Small intestine (tissue), 7 donors: ENCODE measurements at regions not wholly inside any gene's neighbourhood (a gene's known extent, or its start where the extent isn't known, plus 50 kb on each side); places are given as distances from the start of the nearest gene placed in this dataset.

ENCODE experiments used
- DNase-seq, 2 donors: peaks; one replicate each; pipeline versions ENCODE4 v3.0.0 to v3.0.0-alpha.2; 2013
- FAIRE-seq: peaks from 2 replicates; lab custom pipeline; 2012; peaks lifted over from hg19 to GRCh38; lab: Jason Lieb, UNC
- H3K27ac ChIP-seq, 3 donors: one replicate each; pipeline ENCODE4 v1.5.1; 2013; ENCODE audit warnings: low read length in 2 of 3, mild to moderate bottlenecking in 2 of 3, control low read depth in 1 of 3, inconsistent platforms in 1 of 3, low read depth in 1 of 3, moderate library complexity in 1 of 3
- H3K27me3 ChIP-seq, 3 donors: one replicate each; pipeline ENCODE4 v1.6.1; 2013; ENCODE audit warnings: low read length in 3 of 3, inconsistent platforms in 1 of 3; ENCODE audit not compliant: control insufficient read depth in 3 of 3, insufficient read depth in 3 of 3
- H3K36me3 ChIP-seq, 3 donors: one replicate each; pipeline ENCODE4 v1.6.1; 2013; ENCODE audit warnings: low read length in 3 of 3, inconsistent platforms in 1 of 3, low read depth in 1 of 3, mild to moderate bottlenecking in 1 of 3, moderate library complexity in 1 of 3; ENCODE audit not compliant: control insufficient read depth in 3 of 3, insufficient read depth in 2 of 3
- H3K4me1 ChIP-seq, 3 donors: one replicate each; pipeline ENCODE4 v1.6.1; 2013; ENCODE audit warnings: low read length in 2 of 3, inconsistent platforms in 1 of 3, low read depth in 1 of 3, mild to moderate bottlenecking in 1 of 3, moderate library complexity in 1 of 3; ENCODE audit not compliant: control insufficient read depth in 3 of 3, insufficient read depth in 2 of 3
- H3K4me3 ChIP-seq, 3 donors: one replicate each; pipeline ENCODE4 v1.5.1; 2013; ENCODE audit warnings: low read length in 3 of 3, control low read depth in 1 of 3, inconsistent platforms in 1 of 3, low read depth in 1 of 3, mild to moderate bottlenecking in 1 of 3, moderate library complexity in 1 of 3
- H3K9me3 ChIP-seq, 2 donors: one replicate each; pipeline ENCODE4 v1.6.1; 2013; ENCODE audit warnings: low read depth in 1 of 2, low read length in 1 of 2; ENCODE audit not compliant: control insufficient read depth in 2 of 2, insufficient read depth in 1 of 2
- WGBS, 3 donors: extraction: QIAGEN DNeasy Blood & Tissue Kit; methylation state at CpG; one replicate each; pipeline ENCODE4 v1.1.7; 2013; 5-methylcytosine and 5-hydroxymethylcytosine counted together
- donor health status: healthy with polysubstance abuse.
- donor health status: control.
- donor health status: control.
- donor health status: Bipolar disorder and iron deficiency.
- donor health status: healthy.

- H3K36me3 ChIP-seq, result no peaks in the 10 kb centered on the region
Observed at GRCh38 chr3:6706777-6707176, 154.1 kb upstream of the GRM7 start.

GRCh38 chr3:6709178-6709577 is 151.7 kb upstream of the GRM7 start:
- Histone ChIP-seq H3K4me3 (no peak overlapping the region), H3K27ac (no peak overlapping the region), H3K4me1 (no peaks in the 10 kb centered on the region), H3K36me3 (no peaks in the 10 kb centered on the region), H3K9me3 (no peaks in the 10 kb centered on the region), H3K27me3 (no peaks in the 10 kb centered on the region)
- 44 to 60% (median 59%) methylated on average over 6 of the region's 6 CpGs for WGBS, 3 donors
- no peak for DNase-seq
- no peak for FAIRE-seq

More at GRCh38 chr3:6706777-6707176, 154.1 kb upstream of the GRM7 start:
- H3K27me3 ChIP-seq, result no peaks in the 10 kb centered on the region
- H3K9me3 ChIP-seq, result no peaks in the 10 kb centered on the region
- H3K4me3 ChIP-seq, result no peak overlapping the region
- H3K4me1 ChIP-seq, result no peaks in the 10 kb centered on the region
- no peak overlapping the region for H3K27ac ChIP-seq
- WGBS, 3 donors, result 31 to 54% (median 33%) methylated on average over 2 of the region's 2 CpGs
- no peak for FAIRE-seq
- DNase-seq, result no peak

- H3K36me3 ChIP-seq, result no peaks in the 10 kb centered on the region
- H3K27ac ChIP-seq, result no peak overlapping the region
- H3K4me3 ChIP-seq, result no peak overlapping the region
- H3K9me3 ChIP-seq, result no peaks in the 10 kb centered on the region
- H3K4me1 ChIP-seq, result no peaks in the 10 kb centered on the region
- H3K27me3 ChIP-seq, result no peaks in the 10 kb centered on the region
- no peak for FAIRE-seq
- WGBS, 3 donors, result 84 to 90% (median 86%) methylated on average over 3 of the region's 3 CpGs
- no peak for DNase-seq
Observed at GRCh38 chr3:6714962-6715361, 146.0 kb upstream of the GRM7 start.

- DNase-seq, result no peak
- Histone ChIP-seq H3K27ac (no peak overlapping the region), H3K4me1 (no peaks in the 10 kb centered on the region), H3K27me3 (no peaks in the 10 kb centered on the region), H3K9me3 (no peaks in the 10 kb centered on the region), H3K4me3 (no peak overlapping the region), H3K36me3 (no peaks in the 10 kb centered on the region)
- FAIRE-seq, result no peak
- WGBS, 3 donors, result 65 to 82% (median 69%) methylated on average over 1 of the region's 1 CpG
Observed at GRCh38 chr3:6716420-6716819, 144.5 kb upstream of the GRM7 start.

- no peak overlapping the region for H3K27ac ChIP-seq
- DNase-seq (no peak), FAIRE-seq (no peak)
- no peaks in the 10 kb centered on the region for H3K9me3 ChIP-seq
- H3K36me3 ChIP-seq, result no peaks in the 10 kb centered on the region
- no peaks in the 10 kb centered on the region for H3K4me1 ChIP-seq
- WGBS, 3 donors, result 70 to 75% (median 70%) methylated on average over 6 of the region's 6 CpGs
- no peak overlapping the region for H3K4me3 ChIP-seq
- H3K27me3 ChIP-seq, result no peaks in the 10 kb centered on the region
Observed at GRCh38 chr3:6717026-6717943, 143.6 kb upstream of the GRM7 start.

- Histone ChIP-seq H3K27ac (no peak overlapping the region), H3K27me3 (no peaks in the 10 kb centered on the region), H3K9me3 (no peaks in the 10 kb centered on the region), H3K36me3 (no peaks in the 10 kb centered on the region), H3K4me1 (no peaks in the 10 kb centered on the region), H3K4me3 (no peak overlapping the region)
- DNase-seq (no peak), FAIRE-seq (no peak)
Observed at GRCh38 chr3:6719999-6720398, 140.9 kb upstream of the GRM7 start.

- Histone ChIP-seq H3K36me3 (no peaks in the 10 kb centered on the region), H3K27ac (no peak overlapping the region), H3K4me3 (no peak overlapping the region), H3K27me3 (no peaks in the 10 kb centered on the region), H3K9me3 (no peaks in the 10 kb centered on the region), H3K4me1 (no peaks in the 10 kb centered on the region)
- FAIRE-seq, result no peak
- WGBS, 3 donors, result 84 to 88% (median 85%) methylated on average over 4 of the region's 4 CpGs
- no peak for DNase-seq
Observed at GRCh38 chr3:6721491-6721890, 139.4 kb upstream of the GRM7 start.

- no peak overlapping the region for H3K4me3 ChIP-seq
- H3K27ac ChIP-seq, result no peak overlapping the region
- no peaks in the 10 kb centered on the region for H3K27me3 ChIP-seq
- H3K36me3 ChIP-seq, result no peaks in the 10 kb centered on the region
- no peak for FAIRE-seq
- no peaks in the 10 kb centered on the region for H3K9me3 ChIP-seq
- no peak for DNase-seq
- no peaks in the 10 kb centered on the region for H3K4me1 ChIP-seq
Observed at GRCh38 chr3:6723205-6723604, 137.7 kb upstream of the GRM7 start.

GRCh38 chr3:6726811-6727210 is 134.1 kb upstream of the GRM7 start:
- H3K4me3 ChIP-seq, result no peak overlapping the region
- no peak for FAIRE-seq
- DNase-seq, result no peak
- H3K27me3 ChIP-seq, result no peaks in the 10 kb centered on the region
- H3K9me3 ChIP-seq, result no peaks in the 10 kb centered on the region
- no peaks in the 10 kb centered on the region for H3K36me3 ChIP-seq
- H3K4me1 ChIP-seq, result no peaks in the 10 kb centered on the region
- H3K27ac ChIP-seq, result no peak overlapping the region
